IMR-90 (cell line): ENCODE measurements at regions not wholly inside any gene's neighbourhood (a gene's known extent, or its start where the extent isn't known, plus 50 kb on each side); places are given as distances from the start of the nearest gene placed in this dataset.

Source experiments
- CHD1 ChIP-seq: IDR thresholded peaks from 2 replicates; pipeline ENCODE4 v1.6.1; 2012; ENCODE audit warnings: low read depth, low read length, improper control_type of control experiment
- FOS ChIP-seq: fragments of 150-350 bp; IDR thresholded peaks from 2 replicates; pipeline ENCODE4 v1.6.1; 2016; ENCODE audit warnings: low read depth, low read length
- MAFK ChIP-seq: IDR thresholded peaks from 2 replicates; pipeline ENCODE4 v1.6.1; 2012; ENCODE audit warnings: low read depth, low read length, improper control_type of control experiment
- MXI1 ChIP-seq: IDR thresholded peaks from 2 replicates; pipeline ENCODE4 v1.6.1; 2012; ENCODE audit warnings: low read depth, mild to moderate bottlenecking, low read length, moderate library complexity, borderline replicate concordance
- POLR2A ChIP-seq: IDR thresholded peaks from 2 replicates; pipeline ENCODE4 v1.6.1; 2012; ENCODE audit warnings: mild to moderate bottlenecking, low read depth, low read length
- RFX5 ChIP-seq: IDR thresholded peaks from 2 replicates; pipeline ENCODE4 v1.8.0; 2012; ENCODE audit warnings: low read depth, mild to moderate bottlenecking, low read length, moderate library complexity
- SMC3 ChIP-seq: fragments of 150-350 bp; IDR thresholded peaks from 2 replicates; pipeline ENCODE4 v1.6.1; 2016; ENCODE audit warnings: low read depth, mild to moderate bottlenecking, antibody characterized with exemption, low read length, moderate library complexity
- TF ChIP-seq, protein P1 (sequence below): conservative IDR thresholded peaks from 2 replicates; pipeline ENCODE4 v1.5.1; 2012; ENCODE audit warnings: mild to moderate bottlenecking, low read depth, low read length, improper control_type of control experiment

DNA sequence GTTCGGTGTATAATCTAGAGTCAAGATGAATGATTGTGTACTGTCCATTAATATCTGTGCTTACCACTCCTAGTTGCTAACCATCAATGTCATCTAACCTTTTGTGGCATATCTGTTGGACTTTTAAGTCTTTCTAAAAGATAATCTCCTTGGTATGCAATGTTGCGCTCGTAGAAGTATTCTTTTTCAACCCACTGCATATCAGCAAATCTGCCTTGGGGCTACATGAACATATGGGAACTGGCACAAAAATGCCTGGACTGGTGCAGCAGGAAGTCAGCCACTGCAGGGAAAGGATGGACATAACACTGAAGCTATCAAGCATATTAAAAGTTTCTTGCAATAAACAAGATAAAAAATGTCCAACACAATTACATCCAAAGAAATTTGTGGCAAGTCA lies 124.3 kb upstream of the SLC38A4 start:
- TF ChIP-seq CHD1 (no peak), SMC3 (no peak), POLR2A (no peak), MAFK (no peak), FOS (no peak), MXI1 (no peak), RFX5 (no peak)
- TF ChIP-seq, protein P1, sequence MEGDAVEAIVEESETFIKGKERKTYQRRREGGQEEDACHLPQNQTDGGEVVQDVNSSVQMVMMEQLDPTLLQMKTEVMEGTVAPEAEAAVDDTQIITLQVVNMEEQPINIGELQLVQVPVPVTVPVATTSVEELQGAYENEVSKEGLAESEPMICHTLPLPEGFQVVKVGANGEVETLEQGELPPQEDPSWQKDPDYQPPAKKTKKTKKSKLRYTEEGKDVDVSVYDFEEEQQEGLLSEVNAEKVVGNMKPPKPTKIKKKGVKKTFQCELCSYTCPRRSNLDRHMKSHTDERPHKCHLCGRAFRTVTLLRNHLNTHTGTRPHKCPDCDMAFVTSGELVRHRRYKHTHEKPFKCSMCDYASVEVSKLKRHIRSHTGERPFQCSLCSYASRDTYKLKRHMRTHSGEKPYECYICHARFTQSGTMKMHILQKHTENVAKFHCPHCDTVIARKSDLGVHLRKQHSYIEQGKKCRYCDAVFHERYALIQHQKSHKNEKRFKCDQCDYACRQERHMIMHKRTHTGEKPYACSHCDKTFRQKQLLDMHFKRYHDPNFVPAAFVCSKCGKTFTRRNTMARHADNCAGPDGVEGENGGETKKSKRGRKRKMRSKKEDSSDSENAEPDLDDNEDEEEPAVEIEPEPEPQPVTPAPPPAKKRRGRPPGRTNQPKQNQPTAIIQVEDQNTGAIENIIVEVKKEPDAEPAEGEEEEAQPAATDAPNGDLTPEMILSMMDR: no peak
